Fibroblast of skin of left quadriceps (primary cell): ENCODE measurements at regions not wholly inside any gene's neighbourhood (a gene's known extent, or its start where the extent isn't known, plus 50 kb on each side); places are given as distances from the start of the nearest gene placed in this dataset.
"Not testable (repeated sequence)": the region's sequence is repeated elsewhere in the genome, so short reads cannot be mapped to it uniquely, and the experiment has no call there.

Source experiments
- DNase-seq, 2 experiments: peaks; one replicate each; pipeline ENCODE4 v3.0.0-alpha.2; 2013; ENCODE audit warnings: low read depth in 2 of 2

DNA sequence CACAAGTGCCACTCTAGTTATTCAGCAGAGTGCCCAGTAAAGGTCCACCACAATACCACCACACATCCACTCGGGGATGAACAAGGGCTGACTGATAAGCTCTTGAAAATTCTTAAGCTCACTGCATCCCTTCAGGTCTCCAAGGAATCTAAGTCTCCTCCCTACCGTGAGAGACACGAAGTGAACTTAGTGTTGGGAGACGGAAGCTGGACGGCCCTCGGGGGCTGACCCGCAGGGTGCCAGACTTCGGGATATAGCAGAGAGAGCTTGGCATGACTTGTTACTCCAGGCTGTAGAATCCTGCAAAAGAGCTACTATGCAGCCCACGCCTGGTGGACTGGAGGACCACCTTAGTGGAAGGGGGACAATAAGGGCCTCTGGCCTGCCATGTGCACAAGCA is 75.1 kb downstream of the LYZL1 start:
- not testable (repeated sequence) for DNase-seq

DNA sequence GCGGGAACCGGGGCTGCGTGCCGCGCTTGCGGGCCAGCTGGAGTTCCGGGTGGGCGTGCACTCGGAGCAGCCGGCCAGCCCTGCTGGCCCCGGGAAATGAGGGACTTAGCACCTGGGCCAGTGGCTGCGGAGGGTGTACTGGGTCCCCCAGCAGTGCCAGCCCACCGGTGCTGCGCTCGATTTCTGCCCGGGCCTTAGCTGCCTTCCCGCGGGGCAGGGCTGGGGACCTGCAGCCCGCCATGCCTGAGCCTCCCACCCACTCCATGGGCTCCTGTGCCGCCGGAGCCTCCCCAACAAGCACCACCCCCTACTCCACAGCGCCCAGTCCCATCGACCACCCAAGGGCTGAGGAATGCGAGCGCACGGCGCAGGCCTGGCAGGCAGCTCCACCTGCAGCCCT is 77.3 kb downstream of the LYZL1 start:
- not testable (repeated sequence) for DNase-seq

DNA sequence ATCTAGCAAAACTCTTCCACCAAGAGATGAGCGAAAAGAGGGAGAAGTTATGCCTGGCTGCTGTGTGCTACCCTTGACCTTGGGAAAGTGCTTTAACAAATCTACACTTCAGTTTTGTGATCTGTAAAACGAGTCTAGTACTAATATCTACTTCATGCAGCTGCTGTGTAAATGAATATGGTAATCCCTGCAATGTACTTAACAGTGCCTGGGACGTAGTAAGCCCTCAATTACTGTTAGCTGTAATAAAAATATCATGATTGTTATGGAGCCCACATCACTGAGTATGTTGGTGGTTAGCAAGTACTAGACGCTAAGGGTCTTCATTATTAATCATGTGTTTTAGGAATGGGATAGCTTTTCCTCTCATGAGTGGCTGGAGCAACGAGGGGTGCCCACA is 80.5 kb downstream of the LYZL1 start:
- DNase-seq, result no peak

DNA sequence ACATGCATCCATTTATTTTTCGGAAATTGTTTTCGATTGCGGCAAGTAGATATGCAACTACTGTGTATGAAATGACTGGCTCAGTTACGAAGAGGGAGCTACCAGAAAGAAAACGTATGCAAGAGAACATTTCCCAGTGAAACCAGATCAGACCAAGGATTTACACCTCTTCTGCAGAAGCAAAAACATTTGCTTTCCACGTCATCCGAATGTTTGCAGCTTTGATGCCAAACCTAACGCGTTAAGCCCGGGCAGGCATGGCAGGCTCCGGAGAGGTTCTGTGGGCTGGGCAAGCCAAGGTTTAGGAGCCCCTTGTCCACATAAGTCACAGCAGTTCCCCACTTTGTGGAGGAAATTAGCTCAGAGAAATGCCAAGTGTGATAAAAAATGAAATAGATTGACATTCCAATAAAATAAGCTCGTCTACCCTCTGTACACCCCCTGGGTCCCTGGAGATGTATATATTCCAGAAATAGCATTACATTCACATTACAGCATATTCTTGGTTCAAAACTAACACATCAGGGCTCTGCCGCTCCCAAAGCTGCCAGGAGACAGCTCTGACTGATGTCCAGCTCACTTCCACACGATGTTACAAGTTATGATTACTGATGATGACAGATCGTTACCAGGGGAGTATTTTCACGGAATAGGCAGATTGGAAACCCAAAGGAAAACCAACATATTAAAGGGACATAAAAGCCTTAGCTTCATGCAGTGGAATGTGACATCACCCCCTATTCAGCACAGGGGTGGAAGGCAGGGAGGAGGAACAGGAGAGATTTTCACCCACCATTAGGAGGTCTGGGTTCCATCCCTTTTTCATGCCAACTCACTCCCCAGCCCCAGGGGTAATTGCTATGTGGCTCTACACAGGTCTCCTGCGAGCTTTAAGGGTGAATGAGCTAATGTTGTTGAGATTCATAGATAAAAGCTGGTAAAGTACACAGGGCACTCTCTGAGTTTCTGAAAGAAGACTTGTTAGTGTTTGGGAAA is 81.5 kb downstream of the LYZL1 start:
- DNase-seq, result peak in 1 of 2 experiments; percentile 25

DNA sequence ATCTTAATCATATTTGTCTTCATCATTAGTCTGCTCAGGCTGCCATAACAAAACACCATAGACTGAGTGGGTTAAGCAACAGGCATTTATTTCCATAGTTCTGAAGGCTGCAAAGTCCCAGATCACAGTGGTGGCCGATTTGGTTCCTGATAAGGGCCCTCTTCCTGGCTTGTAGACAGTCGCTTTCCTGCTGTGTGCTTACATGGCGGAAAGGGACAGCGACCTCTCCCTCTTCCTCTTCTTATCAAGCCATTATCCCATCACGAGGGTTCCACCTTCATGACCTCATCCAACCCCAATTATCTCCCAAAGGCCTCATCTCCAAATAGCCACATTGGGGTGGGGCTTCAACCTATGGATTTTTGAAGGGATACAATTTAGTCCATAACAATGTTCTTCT is 84.0 kb downstream of the LYZL1 start:
- DNase-seq, result no peak

DNA sequence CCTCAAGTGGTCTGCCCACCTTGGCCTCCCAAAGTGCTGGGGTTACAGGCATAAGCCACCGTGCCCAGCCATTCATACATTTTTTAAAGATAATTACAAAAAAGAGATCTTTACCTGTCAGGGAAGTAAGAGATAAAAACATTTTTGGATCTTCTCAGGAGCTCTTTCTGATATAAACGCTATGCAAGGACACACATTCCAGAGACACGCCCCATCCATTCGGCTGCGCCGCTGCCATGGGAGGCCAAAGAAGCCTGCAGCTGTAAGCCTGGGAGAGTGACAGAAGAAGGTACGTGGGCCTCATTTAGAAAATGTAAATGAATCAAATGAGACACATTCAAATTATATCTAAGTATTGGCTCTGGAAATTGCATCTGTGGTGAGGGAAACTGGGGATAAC is 85.3 kb downstream of the LYZL1 start:
- DNase-seq, result no peak

DNA sequence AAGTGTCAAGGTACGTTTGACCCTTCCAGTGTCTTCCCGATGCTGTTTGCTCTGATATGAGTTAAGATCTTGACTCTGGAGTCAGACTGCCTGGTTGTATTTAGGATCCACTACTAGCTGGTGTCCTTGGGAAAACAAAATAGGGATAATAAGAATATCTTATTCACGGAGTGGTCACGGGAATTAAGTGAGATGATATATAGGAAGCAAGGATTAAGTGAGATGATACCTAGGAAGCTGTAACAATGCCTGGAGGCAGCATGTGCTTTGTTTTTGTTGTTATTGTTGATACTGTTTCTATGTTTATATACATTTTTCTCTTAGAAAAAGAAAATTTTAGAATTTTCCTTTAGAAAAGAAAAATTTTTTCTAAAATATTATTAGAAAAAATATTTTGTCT is 87.0 kb downstream of the LYZL1 start:
- no peak for DNase-seq

DNA sequence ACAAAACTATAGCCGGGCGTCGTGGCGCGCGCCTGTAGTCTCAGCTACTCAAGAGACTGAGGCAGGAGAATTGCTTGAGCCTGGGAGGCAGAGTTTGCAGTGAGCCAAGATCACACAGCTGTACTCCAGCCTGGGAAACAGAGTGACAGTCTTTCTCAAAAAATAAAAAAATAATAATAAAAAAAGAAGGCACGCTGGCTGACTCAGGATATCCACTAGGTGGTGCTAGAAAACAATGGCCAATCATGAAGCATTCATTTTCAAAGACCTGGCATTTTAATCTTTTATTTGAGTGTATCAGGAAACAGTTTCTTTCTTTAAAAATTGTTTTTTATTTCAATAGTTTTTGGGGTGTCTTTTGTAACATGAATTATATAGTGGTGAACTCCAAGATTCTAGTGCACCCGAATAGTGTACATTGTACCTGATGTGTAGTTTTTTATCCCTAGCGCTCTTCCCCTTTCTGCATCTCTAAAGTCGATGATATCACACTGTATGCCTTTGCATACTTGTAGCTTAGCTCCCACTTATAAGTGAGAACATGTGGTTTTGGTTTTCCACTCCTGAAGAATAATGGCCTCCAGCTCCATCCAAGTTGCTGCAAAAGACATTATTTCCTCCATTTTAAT is 88.6 kb downstream of the LYZL1 start:
- DNase-seq, result no peak

DNA sequence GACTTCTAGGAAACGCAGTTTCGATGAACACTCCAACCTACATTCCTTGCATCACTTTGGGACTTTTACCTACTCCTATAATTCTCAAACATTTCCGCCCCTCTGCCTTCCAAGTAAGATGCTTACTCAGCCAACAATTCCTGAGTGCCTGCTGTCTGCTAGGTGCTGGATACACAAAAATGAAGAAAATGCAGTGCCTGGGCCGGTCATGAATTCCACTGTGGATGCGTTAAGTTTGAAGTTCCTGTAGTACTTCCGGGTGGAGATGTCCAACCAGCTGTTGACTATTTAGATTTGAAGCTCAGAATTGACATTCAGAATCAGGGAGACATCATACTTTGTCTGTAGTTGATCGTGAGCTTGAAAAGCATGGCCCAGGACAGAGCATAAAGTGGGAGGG is 89.2 kb downstream of the LYZL1 start:
- no peak for DNase-seq

DNA sequence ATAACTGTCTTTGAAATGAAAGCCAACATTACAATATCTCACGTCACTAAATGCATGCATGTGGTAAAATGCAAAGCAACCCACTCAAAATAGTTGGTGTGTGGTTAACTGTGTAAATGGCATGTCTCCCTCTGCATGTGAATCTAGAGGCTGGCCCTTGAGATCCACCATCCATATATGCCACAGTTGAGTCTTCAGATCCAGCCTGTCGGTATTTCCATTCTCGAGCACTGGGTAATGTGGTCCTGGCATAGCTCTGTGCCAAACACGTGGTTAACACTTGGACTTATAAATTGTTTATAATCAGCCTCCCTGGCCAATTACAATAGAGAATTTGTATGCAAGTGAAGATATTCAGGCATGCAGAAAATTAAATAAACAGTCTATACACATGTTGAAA is 90.3 kb downstream of the LYZL1 start:
- DNase-seq, result no peak

DNA sequence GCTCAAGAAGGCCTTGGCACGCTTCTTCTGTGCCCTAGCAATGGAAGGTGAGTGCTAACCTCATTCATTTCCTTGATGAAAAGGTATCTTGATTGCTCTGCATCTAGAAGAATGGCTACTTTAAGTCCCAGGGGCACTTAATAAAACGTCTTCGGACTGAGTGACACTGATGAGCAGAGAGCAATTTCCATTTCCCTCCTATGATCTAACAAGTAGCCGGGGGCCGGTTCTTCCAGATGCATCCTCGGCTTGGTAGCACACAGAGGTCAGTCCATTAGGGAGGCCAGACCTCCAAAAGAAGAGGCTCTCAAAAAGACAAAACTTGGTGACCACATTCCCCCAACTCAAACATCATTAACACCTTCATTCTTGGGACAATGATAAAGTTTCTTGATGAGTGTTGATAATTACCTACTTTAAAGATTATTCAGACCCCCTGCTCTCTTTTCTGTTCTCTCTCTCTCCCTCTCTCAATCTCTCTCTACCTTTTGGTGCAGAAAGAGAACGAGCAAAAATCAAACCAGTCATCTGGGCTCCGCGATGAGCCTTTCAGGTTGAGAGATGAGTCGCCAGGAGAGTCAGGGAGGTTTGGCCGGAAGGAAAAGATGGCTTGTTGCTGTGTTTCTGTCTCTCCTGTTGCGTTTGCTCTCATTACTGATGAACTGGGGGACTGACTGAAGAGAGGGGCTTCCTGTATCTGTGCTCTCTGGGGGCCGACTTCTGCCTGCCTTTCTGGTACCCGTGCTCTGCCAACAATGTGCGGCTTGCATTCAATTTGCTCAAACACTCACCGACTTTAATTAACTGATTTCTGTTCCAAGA is 91.1 kb downstream of the LYZL1 start:
- DNase-seq, result not testable (repeated sequence)

DNA sequence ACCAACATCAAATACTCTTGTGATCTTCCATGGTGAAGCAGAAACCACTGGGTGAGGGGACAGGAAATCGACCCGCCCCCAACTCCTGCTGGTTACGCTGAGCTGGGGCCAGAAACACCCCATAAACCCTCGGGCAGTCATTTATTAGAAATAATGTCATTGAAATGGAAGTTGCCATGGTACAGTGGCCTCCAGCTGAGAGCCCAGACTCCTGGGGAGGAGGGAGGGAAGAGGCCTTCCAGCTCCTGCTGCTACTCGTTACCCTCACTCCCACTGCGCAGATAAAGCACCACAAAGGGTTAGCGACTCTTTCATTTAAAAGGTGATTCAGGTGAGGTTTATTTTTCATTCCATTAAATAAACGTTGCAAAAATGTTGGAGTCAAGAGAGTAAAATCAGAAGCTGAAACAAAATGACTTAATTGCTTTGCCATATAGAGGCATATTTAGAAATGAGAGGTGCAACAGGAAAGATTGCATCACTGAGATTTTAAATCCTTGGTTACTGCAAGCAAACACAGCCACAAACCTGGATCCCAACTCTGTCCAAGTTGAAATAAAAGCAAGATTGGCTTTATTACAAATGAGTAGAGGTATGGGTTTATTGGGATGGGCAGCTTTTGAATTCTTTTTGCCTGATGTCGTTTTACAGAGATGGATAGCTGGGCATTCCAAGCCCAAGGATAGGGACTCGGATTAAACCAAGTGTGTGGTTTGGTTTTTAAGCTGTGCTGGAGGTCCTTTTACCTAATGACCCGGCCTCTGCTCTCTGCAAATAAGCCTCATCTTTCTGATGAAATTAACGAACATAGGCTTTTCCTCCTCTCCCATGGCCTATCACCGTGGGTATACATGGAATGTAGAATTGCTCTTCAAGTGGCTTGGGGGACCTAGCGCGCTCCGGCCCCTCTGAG is 92.0 kb downstream of the LYZL1 start:
- DNase-seq, result not testable (repeated sequence)

DNA sequence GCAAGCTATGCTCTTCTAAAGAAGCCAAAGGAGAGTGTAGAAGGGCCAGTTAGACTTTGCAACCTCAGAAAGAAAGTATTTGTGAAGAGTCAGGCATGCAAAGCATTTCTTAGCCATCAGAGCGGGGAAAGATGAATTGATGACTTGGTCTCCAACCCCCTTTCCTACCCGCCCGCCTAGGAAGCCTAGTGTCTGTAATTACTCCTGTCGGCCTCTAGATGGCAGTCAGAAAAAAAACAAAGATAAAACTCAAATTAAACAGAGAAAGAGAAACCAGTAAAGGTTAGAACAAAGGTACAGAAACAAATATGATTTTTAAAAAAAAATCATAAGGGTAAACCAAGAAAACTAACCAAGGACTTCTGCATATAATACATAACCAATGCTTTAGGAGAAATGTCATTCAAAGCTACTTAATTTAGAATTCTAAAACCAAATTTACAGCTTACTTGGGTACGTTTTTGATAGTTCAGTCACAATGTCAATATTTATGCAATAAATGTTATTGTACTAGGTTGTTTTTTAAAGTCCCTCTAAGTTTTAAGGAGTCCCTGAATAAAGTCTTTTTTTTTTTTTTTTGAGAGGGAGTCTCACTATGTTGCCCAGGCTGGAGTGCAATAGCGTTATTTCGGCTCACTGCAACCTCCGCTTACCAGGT is 97.6 kb downstream of the LYZL1 start:
- no peak for DNase-seq

DNA sequence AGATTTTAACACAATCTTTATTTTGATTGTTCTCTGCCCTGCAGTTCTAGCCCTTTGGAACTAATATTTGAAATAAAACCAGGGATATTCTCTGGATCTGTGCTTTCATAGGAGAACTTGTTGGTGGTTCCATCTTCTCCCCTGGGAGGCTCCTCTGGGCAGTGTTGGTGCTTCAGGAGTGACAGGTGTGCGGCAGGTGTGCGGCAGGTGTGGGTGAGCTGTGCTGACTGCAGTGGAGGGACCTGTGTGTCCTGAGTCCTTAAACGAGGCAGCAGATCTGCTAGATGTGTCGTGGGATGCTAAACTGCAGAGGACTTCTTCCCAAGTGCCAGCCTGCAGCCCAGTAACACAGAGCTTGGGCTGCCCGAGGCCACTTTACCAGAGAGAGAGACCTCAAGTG is 98.4 kb downstream of the LYZL1 start:
- DNase-seq, result no peak

DNA sequence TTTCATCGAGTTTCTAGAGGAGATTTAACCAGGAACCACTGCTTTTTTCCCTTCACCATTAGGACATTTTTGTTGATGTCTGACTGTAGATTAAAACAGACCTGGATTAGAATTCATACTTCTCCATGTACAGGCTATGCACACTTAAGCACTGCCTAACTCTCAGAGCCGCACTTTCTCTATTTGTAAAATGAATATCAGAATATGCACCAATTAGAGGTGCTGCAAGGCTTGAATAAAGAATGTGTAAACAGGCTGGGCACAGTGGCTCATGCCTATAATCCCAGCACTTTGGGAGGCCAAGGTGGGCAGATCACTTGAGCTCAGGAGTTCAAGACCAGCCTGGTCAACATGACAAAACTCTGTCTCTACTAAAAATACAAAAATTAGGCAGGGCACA is 99.2 kb downstream of the LYZL1 start:
- DNase-seq, result not testable (repeated sequence)

DNA sequence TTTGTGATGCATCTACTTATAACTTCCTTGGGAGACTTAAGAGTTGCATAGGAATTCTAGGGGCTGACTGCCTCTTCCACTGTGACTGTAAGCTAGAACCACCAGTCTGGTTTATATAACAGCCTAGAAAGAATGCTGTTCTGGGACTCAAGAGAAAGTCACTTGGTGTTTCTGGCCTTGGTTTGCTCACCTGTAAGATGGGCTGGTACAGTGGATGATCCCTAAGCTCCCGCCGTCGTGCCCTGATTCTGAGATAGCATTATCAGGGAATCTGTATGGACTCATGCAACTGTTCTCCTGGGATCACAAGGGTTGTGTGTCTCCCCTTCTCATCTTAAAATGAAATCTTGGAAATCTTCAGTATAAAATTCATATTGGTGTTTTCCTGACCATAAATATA is 100.6 kb downstream of the LYZL1 start:
- DNase-seq, result no peak

DNA sequence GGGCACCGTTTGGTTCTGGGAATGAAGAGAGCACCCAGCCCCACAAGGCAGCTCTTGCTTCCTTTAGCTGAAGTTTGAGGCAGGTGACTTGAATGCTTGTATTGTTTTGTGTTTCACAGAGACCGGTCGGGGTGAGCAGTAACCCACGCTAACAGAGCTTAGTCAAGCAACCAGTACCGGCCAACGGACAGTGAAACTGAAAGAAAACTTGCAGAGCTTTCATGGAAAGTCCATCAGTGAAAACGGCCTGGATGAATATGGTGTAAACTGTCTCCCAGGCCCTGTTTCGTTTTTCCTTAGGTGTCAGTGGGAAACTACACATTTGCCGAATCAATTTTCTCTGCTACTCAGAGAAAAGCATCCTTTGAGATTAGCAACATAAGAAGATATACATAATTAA is 101.1 kb downstream of the LYZL1 start:
- no peak for DNase-seq

DNA sequence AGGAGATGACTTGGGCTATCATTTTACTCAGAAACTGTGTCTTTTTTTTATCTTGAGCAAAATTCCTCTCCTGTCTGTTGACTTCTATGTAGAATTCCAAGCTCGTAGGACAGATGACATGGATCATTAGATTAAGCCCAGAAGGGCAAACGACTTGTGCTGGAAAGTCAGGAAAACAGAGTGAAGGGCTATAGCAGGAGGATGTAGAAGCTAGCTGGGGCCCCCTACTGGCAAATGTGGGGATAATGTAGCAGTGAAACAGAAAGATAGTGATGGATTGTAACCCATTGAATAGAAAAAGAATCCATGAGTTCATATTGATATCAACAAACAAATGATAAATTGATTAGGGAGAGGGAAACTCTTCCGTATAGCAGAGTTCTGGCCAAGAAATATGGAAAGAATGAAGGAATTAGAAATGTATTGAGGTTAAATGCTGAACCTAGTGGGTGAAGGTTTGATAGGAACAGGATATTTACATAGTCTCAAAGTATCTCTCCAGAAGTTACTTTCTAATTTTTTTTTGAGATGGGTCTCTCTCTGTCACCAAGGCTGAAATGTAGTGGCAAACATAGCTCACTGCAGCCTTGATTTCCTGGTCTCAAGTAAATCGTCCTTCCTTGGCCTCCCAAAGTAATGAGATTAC is 103.6 kb downstream of the LYZL1 start:
- no peak for DNase-seq

DNA sequence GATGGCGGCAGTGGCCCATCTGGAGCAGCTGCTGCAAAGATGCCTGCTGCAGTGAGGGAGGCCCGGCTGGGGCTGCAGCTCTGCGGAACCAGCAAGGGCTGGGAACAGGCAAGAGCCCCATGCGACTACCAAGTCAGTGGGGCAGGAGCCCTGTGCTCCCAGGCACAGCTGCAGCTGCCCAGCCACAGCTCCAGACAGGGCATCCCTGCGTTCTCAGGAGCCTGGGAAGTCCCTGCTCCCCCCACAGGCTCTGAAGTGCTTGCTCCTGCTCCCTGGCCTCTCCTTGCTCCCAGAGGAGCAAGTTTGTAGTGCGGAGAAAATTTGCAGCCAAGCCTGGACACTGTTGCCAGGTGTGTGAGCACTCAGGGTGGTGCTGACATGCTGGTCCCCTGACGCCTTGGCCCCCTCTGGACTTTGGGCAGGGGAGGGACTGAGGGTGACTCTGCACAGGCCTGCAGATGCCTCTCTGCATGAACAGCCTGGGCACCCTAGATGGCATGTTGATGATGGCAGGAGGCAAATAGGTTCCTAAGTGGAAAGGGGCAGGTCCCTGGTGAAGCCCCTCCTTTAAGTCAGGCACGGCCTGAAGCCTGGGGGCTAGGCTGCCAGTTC is 105.6 kb downstream of the LYZL1 start:
- DNase-seq, result no peak

DNA sequence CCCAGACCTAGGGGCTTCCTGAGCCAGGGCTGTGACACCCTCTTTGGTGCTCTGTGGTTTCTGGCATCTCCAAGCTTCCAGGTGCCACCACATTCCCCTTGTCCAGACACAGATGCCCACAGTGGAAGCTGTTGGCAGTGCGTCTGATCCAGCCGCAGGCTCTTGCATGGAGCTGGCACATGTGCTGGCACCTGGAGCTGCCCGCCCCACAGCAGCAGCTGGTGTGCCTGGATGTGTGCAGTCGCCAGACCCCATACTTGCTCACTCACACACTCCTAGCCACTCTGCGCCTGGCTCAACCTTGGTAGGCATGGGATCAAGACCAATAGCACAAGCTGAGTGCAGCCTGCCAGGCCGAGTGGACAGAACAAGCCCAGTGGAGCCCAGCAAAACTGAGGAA is 106.5 kb downstream of the LYZL1 start:
- DNase-seq, result no peak
